NOMO-1 treated with dmso at 0.1 percent for 144 hours (cell line): ENCODE measurements at regions not wholly inside any gene's neighbourhood (a gene's known extent, or its start where the extent isn't known, plus 50 kb on each side); places are given as distances from the start of the nearest gene placed in this dataset.

Experiments used
- DNase-seq: peaks from one replicate; lab custom pipeline; 2025; ENCODE audit not compliant: unreplicated experiment; lab: John Stamatoyannopoulos, UW

DNA sequence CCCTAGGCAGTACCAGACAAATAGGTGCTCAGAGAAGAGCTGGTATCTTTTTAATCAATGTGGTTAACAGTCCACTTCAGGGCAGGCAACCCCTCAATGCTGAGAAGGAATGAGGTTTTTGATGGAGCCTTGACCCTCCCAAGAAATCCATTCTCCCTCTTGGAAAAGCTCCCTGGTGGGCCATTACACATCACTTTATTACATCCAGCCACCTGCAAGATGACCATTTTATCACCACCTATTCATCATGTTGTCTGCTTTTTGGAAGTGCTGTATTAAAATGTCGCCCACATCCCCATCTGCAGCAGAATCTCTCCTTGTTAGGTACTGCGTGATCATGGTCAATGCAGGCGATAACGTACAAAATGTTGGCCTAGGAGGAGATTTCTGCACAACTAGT, 614.7 kb upstream of the TMEM132C start:
- no peak for DNase-seq

DNA sequence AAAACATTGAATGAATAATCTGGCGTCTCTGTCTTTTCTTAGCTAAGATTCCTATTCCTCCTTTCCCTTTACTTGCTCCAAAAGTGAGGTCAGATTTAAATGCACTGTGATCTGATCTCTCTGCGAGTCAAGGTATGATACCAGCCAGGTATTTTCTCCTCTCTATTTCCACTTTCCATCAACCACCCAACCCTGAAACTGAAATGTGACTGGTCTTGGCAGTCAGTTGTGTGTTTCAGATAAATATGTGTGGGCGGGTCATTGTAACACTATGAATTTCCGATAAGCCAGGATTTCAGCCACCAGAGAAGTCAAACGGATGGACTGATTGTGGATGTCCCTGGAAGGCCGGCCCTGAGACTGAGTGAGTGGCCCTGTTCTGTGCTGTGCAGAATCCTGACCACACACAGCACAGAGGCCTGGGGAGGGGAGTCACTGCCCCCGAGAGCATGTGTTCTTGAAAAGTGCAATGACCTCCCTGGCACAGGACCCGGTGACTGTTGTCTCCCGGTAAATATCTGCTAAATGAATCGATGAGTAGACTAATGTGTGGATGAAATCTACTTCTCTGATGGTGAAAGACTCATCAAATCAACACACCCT, 612.5 kb upstream of the TMEM132C start:
- no peak for DNase-seq

- no peak for DNase-seq
Measured at GRCh38 chr12:127655691-127656090, 611.3 kb upstream of the TMEM132C start.

- no peak for DNase-seq
Measured at GRCh38 chr12:127656266-127656665, 610.7 kb upstream of the TMEM132C start.

GRCh38 chr12:127657036-127657435, 609.9 kb upstream of the TMEM132C start:
- no peak for DNase-seq

DNA sequence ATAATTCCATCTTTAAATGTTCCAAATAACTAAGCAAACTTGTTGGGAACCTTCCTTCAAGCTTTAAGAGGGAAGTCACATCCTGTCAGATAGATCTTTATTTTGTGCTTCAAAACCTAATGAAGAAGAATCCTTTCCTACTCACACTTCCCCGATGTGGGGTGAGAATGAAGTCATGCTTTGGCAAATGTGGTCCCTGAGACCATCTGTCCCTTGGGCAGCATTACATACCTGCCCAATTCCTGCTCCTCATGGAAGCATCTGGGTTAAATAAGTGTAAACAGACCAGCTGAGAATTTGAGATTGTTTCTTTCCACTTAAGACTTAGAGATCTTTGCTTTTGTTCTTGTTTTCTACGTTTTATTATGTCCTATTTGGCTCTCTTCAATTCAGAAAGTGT, 606.0 kb upstream of the TMEM132C start:
- no peak for DNase-seq

- DNase-seq: no peak
Measured at GRCh38 chr12:127663716-127664115, 603.3 kb upstream of the TMEM132C start.

- DNase-seq: no peak
Measured at GRCh38 chr12:127664901-127665300, 602.1 kb upstream of the TMEM132C start.

DNA sequence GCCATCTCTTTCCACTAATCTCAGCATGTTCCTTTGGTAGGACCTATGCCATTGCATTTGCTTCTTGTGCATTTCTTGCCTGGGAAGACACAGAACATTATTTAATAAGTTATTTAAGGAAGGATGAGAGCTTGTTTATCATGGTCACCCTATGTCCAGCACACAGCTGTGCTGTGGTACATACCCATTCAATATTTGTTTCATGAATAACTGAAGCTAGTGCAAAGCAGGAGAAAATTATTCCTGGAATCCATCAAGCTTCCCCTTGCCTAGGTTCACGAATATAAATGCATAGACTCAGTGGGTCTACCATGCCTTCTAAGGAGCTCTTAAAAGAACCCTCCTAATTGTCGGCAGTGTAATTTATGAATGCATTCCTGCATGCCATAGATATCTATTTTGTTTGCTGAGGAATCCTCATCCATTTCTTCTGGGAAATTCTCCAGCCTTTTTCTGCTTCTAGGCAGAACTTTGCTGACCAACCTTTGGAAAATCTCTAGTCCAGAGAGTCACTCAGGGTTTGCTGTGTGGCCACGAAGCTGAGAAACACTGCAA, 599.8 kb upstream of the TMEM132C start:
- no peak for DNase-seq

DNA sequence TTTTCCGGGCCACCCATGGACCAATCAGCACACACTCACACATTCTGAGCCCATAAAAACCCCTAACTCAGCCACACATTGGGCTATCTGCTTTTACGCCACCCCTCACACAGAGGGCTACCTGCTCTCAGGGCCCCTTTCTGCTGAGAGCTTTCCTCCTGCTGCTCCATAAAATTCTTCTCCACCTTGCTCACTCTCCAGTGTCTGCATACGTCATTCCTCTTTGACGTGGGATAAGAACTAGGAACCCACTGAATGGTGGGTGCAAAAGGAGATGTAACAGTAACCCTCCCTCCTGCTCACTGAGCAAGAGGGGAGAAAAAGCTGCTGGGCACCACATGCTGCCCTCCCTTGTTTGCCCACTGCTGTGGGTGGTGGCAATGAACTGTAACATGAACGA, 596.7 kb upstream of the TMEM132C start:
- DNase-seq: no peak

DNA sequence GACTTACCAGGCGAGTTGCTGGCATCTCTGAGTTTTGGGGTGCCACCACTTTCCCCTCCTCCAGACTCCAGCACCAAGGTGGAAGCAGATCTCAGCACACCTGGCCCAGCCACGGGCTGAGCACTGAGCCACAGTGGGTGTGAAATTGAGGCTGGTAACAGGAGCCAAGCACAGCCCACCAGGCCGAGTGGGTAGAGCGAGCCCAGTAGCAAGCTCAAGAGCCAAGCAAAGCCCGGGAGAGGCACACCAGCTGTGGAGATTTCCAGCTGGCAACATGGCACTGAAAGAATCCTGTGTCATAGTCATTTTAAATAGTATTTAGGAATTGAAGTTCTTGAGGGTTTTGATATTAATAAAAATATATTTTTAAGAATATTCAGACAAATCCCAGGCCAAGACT, 596.2 kb upstream of the TMEM132C start:
- no peak for DNase-seq

DNA sequence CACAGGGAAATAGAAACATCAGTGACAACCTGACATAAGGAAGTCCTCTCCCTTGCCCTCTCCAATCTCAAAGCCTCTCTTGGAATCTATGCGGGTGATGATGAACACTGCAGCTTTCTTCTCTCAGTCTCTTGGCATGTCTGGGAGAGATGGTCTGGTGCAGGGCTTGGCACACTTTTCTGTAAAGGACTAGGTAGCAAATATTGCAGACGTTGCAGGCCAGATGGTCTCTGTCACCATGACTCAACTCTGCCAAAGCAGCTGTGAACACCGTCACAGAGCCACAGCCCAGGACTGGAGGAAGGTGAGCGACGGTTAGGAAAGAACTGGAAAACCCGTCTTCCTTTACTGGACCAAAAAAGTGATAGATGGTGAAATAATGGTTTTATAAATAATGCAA, 591.0 kb upstream of the TMEM132C start:
- no peak for DNase-seq

GRCh38 chr12:127677537-127678131, 589.3 kb upstream of the TMEM132C start:
- no peak for DNase-seq

- DNase-seq: no peak
Measured at GRCh38 chr12:127678945-127679344, 588.0 kb upstream of the TMEM132C start.

- peak; percentile 6 for DNase-seq
Measured at GRCh38 chr12:127680516-127680915, 586.5 kb upstream of the TMEM132C start.

GRCh38 chr12:127681151-127681754, 585.7 kb upstream of the TMEM132C start:
- DNase-seq: no peak

- DNase-seq: no peak
Measured at GRCh38 chr12:127685491-127685890, 581.5 kb upstream of the TMEM132C start.

DNA sequence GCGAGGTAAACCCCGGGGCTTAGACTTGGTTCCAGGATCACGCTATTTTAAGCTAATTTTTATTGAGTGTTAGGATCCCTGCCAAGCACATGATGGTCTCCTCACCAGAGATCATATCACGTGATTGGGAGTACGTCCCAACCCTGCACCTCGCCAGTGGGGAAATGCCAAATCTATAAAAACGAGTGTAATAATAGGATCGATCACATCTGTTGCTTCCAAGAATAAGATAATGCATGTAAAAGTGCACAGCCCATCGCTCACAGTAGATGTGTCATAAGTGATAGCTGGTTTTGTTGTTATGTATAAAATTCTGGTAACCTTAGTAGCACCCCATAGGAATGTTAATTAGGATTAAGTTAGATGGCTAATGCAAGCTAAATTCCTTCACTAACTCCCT, 581.0 kb upstream of the TMEM132C start:
- DNase-seq: no peak

DNA sequence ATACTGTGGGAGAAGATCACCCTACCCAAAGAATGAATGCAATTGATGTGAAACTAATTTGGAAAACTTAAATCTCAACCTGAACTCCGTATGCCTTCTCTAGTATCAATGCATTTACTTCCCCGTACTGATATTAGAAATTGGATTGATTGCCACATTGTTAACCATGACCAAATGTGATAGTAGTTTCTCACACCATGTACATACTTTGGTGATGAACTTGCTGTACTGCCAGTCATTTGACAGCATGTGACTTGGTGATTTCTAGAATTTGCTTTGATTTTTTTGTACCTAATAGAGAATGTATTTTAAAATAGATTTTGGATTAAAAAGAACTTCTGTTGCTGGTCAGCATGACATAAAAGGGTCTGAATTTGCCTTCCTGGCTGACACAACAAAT, 579.8 kb upstream of the TMEM132C start:
- DNase-seq: no peak

GRCh38 chr12:127688906-127689428, 578.0 kb upstream of the TMEM132C start:
- DNase-seq: no peak

- no peak for DNase-seq
Measured at GRCh38 chr12:127690161-127690560, 576.8 kb upstream of the TMEM132C start.

DNA sequence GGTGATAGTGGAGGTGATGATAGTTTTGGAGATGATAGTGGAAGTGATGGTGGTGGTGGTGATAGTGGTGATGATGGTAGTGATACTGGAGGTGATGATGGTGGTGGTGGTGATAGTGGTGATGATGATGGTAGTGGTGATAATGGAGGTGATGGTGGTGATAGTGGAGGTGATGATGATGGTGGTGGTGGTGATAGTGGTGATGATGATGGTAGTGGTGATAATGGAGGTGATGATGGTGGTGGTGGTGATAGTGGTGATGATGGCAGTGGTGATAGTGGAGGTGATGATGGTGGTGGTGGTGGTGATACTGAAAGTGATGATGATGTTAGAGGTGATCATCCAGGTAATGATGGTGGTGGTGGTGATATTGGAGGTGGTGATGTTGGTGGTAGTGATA, 570.0 kb upstream of the TMEM132C start:
- DNase-seq: no peak
